C1 segment of cervical spinal cord (tissue), 14 donors: ENCODE measurements at regions not wholly inside any gene's neighbourhood (a gene's known extent, or its start where the extent isn't known, plus 50 kb on each side); places are given as distances from the start of the nearest gene placed in this dataset.
"Not testable (repeated sequence)": the region's sequence is repeated elsewhere in the genome, so short reads cannot be mapped to it uniquely, and the experiment has no call there.

ENCODE experiments used
- DNase-seq, 14 donors: peaks; one replicate each; lab custom pipeline; 2025; lab: John Stamatoyannopoulos, UW

DNA sequence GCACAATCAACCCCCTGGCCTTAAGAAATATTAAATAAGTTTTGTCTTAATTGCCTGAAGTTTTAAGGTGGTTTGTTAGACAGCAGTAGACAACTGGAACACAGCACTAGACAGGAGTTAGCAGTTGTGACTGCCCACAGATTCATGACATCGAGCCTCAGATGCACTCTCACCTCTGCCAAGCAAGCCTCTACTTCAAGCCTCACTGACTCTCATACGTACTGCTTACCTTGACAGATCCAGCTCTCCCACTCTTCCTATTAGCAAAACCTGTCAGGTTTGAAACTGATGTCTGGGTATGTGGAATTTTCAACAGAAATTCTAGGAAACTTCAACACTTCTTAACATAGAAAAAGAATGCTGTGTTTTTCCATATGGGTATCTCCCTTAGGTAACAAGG, 382.9 kb upstream of the DPH6 start:
- no peak for DNase-seq

DNA sequence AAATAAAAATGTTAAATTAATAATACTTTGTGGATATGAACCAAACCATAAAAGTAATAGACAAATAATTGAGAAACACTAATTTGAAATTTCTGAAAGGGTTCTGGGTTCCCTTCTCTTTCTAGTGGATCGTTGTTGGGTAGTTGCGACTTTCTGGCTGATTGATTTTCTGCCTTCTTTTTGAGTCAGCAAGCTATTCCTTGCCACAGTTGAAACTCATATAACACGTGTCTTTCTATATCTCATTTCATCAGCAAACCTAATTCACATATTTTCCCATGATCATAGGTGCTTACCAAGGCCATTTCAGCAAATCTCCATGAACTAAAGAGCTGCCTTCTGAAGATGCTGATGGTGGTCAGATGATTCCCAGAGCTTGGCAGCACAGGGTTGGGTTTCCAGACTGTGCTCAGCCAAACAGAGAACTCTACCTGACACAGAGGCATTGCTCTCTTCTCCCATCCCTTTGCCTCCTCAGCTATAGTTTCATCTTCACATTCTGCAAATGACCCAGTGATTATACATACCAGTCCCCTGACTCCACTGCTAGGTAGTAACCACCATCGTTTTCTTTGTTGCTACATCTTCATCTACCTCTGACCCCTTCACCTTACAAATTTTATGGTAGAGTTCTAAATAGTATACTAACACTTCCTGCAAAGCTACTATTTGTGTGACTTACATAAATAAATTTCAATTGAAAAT, 383.9 kb upstream of the DPH6 start:
- no peak for DNase-seq

DNA sequence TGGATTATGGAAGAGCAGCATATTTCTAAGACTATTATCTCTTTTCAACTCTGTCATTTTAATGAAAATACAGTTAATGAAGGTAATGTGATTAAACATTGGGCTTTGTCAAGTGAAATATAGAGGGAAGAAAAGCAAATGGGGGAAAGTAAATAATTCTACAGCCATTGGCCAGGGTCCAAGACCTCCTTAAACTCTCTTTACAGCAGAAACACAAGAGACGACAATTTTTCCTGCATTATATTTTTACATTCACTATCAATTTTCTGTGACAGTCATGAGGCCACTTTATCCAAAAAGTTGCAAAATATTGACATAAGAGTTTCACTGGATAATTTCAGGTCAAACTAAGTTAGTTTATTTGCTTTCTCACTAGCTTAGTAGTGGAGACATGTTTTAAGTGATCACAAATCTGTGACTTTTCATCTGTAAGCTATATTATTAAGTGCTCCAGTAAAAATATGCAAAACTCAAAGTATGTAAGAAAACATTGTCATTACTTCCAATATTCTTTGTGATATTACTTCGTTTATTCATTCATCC, 385.9 kb upstream of the DPH6 start:
- DNase-seq: no peak

GRCh38 chr15:35932531-35932930, 386.6 kb upstream of the DPH6 start:
- DNase-seq: no peak

DNA sequence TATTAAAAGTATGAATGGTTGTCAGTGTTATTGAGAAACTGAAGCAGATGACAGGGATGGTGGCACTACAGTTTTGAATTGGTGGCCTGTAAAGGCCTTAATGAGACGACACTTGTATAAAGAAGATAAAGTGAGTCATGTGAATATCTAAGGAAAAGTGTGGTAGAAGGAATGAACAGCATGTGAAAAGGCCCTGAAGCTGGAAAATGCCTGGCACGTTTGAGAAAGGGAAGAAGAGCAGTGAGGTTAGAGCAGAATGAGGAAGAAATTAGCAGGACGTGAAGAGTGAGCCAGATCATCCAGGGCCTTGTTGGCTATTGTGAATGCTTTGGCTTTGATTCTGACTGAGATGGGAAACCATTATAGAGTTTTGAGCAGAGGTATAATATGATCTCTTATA, 387.6 kb upstream of the DPH6 start:
- no peak for DNase-seq

DNA sequence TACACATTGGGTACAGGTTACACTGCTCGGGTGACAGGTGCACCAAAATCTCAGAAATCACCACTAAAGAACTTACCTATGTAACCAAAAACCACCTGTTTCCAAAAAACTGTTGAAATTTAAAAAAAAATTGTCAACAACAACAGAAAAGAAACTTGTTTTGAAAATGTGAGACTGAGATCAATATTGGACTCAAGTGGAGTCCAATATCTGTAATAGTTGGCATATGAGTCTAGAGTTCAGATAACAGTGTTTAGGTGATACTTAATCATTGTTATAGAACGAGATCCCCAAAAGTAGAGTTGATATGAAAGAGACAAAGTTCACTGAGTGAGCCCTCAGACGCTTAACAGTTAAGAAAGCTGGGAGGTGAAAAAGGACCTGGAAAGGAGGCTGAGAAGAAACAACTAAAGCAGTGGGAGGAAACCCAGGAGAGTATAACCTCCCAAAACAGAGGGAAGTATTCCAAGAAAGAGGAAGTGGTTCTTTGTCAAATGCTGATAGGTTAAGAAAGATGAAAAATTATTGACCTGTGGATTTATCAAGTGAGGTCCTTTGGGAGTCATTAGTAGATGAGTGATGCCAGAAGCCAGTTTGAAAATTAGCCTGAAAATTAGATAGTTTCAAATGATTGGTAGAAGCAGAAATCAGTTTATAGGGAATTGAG, 388.6 kb upstream of the DPH6 start:
- DNase-seq: no peak

DNA sequence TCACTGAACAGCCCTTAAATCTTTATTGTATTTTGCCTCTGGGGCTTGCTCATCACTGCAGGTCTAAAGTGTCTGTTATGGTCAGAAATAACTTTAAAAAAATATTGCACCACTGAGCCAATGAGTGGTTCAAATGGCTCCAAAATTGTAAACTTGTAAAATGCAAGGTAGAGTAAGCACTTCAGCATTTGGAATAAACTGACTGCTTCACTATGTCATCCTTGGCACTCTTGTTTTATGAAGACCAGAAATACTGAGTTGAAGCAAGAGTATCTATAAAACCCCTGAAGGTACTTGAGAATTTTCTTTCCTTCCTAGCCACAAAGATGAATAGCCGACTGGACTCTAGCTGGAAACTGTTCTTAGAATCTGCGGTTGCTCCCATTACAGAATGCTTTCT, 390.3 kb upstream of the DPH6 start:
- no peak for DNase-seq

DNA sequence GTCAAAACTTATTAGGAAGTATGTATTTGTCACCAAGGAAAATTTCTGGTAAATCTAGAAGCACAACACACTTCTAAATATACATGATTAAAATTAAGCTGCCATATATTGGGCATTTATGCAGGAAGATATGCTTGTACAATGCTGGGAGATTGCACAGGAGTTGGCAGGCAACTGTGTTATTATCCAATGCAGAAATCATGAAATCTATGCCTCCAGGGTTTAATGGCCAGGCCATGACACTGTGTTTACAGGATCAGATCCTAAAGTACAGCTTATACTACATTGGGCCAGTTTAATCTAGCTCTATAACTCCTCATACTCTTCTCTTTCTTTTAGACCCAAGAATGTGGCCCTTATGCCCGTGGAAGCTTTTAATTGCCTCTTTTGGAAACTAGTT, 391.4 kb upstream of the DPH6 start:
- DNase-seq: no peak

GRCh38 chr15:35944945-35945585, 399.1 kb upstream of the DPH6 start:
- DNase-seq: no peak

DNA sequence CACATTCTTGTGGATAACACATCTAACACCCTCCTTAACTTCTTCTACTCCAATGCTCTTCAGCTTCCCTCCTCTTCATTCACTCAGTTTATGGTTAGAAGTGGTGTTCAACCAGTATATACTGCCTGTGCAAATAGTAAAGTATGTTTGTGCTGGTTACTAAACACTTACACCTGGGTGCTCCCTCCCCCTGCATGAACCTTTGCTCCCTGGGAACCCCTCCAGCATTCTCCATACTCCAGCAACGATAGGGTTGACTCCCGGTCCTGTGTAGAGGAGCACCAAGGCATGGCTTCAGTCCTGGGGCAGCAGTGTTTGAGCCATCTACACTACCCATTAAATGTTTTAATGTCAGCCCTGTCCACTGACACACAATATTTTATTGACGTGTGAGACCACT, 407.5 kb upstream of the DPH6 start:
- DNase-seq: no peak

DNA sequence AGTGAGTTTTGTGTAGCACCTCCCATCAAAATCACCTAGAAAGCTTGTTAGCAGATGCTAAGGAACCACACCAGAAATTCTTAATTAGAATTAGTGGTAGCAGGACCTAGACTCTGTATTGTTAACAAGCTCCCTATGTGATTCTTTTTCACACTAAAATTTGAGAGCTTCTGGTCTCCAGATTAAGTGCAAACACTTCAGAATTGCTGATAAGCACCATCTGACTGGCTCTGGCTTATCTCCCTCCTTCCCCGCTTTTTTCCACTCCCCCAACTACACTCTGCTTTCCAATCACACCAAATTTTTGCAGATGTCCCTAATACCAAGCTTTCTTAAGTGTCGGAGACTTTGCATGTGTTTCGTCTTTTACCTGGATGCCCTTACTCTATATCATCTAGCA, 410.1 kb upstream of the DPH6 start:
- DNase-seq: no peak

DNA sequence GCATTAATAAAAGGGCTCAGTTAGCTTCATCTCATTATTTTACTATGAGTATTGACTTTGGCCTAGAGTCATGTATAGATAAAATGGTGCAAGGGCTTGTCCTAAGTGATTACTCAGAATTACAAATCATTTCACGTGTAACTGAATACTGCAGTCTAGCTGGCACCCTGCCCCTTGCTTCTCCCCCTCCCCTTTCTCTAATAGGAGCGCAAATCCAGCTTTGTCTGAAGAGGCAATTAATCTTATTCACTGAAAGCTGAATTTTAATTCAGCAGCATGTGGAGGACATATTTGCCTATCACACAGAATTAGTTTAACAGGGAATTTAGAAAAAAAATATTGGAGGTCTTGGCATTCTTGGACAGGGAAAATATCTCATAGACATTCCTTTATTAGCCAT, 412.1 kb upstream of the DPH6 start:
- DNase-seq: no peak

GRCh38 chr15:35958975-35959374, 413.0 kb upstream of the DPH6 start:
- no peak for DNase-seq

DNA sequence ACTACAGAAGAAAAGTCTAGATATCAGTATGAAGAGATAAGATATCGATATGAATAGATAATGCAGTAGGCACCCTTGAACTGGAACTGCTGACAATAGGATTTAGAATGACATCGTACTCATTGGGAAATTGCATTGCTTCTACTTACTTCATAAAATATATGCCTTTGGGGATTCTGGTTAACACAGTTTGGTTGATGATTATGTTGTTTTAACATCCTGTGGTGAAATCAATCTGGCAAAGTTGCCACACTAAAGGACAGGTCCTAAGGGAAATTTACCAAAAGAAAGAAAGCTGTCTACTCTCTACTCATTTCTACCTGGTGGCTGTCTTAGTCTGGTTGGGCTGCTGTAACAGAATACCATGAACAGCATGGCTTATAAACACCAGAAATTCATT, 417.4 kb upstream of the DPH6 start:
- no peak for DNase-seq

DNA sequence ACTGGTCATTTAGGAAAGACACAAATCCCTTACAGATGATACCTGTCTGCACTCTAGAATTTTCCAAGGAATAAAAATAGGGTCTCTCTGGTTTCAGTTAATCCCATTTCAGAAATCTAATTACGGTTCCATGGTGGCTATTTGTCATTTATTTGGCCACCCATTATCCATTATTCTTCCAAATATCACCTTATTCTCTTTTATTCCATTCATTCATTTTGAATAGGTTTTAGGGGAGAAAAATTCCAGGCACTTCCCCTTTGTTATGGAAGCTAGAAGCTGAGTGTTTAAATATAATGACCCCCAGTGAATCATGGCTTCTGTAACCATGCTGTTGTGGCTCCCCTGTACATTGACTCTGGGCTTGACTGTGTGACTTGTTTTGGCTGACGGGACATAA, 420.8 kb upstream of the DPH6 start:
- DNase-seq: no peak

DNA sequence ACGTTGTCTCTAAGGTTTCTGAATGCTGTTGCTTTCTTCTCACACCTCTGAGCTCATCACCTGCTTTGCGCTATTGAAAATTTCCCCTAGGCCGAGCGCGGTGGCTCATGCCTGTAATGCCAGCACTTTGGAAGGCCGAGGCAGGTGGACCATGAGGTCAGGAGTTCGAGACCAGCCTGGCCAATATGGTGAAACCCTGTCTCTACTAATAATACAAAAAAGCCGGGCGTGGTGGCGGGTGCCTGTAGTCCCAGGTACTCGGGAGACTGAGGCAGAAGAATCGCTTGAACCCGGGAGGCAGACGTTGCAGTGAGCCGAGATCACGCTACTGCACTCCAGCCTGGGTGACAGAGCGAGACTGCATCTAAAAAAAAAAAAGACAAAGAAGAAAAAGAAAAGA, 422.0 kb upstream of the DPH6 start:
- DNase-seq: not testable (repeated sequence)

DNA sequence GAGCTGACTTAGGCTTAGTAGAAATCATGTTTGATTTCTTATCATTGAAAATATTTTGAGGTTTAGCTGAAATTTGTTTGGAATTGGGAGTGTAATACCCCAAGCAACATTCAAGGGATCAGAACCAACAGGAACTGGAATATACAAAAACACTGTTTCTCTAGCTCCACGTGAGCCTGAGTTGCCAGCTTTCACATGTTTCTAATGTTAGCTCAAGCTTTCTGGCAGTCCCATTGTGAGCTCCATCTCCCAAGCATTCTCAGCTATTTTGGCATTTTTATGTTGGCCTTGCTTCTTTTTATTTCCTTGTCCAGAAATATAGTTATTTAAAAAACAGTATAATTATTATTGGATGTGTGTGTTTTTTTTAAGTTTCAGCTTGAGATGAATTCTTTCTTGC, 427.1 kb upstream of the DPH6 start:
- DNase-seq: no peak

DNA sequence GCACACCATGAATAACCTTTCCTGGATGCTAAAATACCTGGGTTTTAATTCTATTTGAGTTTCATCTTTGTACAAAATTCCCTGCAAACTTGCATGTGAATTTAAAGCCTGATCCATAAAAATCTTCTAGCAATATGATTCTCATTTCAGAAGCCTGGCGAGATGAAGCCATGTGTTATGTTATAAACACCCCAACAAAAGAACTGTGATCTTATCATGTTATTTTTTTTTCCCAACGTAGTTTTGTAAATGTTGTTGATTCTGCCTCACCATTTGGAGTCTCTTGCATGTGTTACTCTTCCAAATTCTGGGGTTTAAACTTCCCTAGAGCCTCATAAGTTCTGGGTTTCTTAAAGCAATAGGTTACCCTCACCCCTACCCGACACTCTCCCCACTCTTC, 428.1 kb upstream of the DPH6 start:
- DNase-seq: no peak

GRCh38 chr15:35975941-35976340, 430.0 kb upstream of the DPH6 start:
- DNase-seq: no peak

GRCh38 chr15:35979608-35980007, 433.6 kb upstream of the DPH6 start:
- DNase-seq: no peak

DNA sequence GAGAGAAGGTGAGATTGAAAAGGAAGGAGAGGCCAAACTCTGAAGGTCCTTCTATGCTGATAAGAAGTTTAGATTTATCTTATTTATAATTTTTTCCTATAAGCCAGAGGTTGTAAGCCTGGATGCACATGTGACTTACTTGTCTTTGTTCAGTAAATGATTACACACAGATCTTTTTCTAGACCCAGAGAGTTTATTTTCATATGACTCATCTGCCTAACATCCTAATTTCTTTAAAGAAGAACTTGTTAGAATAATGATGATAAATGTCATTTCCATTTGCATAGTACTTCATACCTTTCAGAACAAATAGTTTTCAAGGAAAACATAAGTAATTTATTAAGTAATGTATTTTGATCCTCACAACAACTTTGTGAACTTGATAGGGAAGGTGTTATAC, 434.8 kb upstream of the DPH6 start:
- no peak for DNase-seq

DNA sequence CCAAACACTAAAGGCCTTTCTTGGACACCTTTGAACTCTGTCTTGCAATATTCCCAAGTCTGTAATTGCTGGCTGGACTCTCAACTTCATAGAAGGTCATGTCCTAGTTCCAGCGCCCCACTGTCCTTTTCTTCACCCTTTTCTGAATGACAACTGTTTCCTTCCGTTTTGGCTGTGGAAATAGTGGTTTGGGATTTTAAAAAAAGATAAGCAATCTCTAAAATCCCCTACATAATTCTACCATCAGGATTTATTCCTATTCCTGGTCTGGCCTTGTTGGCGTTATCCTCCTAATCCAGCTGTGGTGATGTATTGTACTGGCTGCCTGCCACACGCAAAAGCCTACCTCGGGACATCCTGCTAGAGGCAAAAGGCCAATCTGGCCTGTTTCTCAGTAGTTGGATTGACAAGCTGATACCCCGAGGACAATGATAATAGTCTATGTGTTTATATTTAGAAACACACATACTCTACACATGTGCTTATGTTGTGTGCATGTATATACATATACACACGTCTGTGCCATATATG, 440.3 kb upstream of the DPH6 start:
- DNase-seq: no peak

- DNase-seq: no peak
These were observed 441.1 kb upstream of the DPH6 start for GRCh38 chr15:35987056-35987455.
